CD14-positive monocyte (primary cell): ENCODE measurements at regions not wholly inside any gene's neighbourhood (a gene's known extent, or its start where the extent isn't known, plus 50 kb on each side); places are given as distances from the start of the nearest gene placed in this dataset.

Source experiments
- DNase-seq, 3 donors: peaks; one replicate each; pipeline ENCODE4 v3.0.0-alpha.2; 2011 to 2022
- H2AFZ ChIP-seq: 2 replicates; pipeline ENCODE4 v1.6.0; 2012; ENCODE audit warnings: mild to moderate bottlenecking, low read depth, low read length, inconsistent platforms; ENCODE audit not compliant: insufficient read depth, poor library complexity, severe bottlenecking
- H3K27ac ChIP-seq, 2 donors: 1 replicate in 1 of 2; 2 replicates in 1 of 2; pipeline ENCODE4 v1.5.1; 2012 to 2013; ENCODE audit warnings: low read length in 2 of 2, control low read depth in 1 of 2, inconsistent platforms in 1 of 2, low read depth in 1 of 2, mild to moderate bottlenecking in 1 of 2
- H3K27me3 ChIP-seq, 2 donors: one replicate each; pipeline versions ENCODE4 v1.6.0 to v1.6.1; 2011 to 2013; ENCODE audit warnings: low read length in 2 of 2; ENCODE audit not compliant: control insufficient read depth in 2 of 2, insufficient read depth in 2 of 2
- H3K36me3 ChIP-seq, 2 donors: replicated peaks in 1 of 2; 1 replicate in 1 of 2; 2 replicates in 1 of 2; pipeline versions ENCODE4 v1.5.1 to v1.6.1; 2012 to 2013; ENCODE audit warnings: low read length in 2 of 2, control low read depth in 1 of 2, inconsistent platforms in 1 of 2, mild to moderate bottlenecking in 1 of 2; ENCODE audit not compliant: insufficient read depth in 2 of 2, control insufficient read depth in 1 of 2
- H3K4me1 ChIP-seq, 2 donors: 1 replicate in 1 of 2; 2 replicates in 1 of 2; pipeline versions ENCODE4 v1.5.1 to v1.6.1; 2012 to 2013; ENCODE audit warnings: low read length in 2 of 2, control low read depth in 1 of 2, inconsistent platforms in 1 of 2, mild to moderate bottlenecking in 1 of 2, moderate library complexity in 1 of 2; ENCODE audit not compliant: insufficient read depth in 2 of 2, control insufficient read depth in 1 of 2
- H3K4me2 ChIP-seq: replicated peaks from 2 replicates; pipeline ENCODE3; 2012; ENCODE audit warnings: low read length, moderate library complexity, mild to moderate bottlenecking; ENCODE audit not compliant: poor library complexity, severe bottlenecking; ENCODE audit errors: extremely low read depth
- H3K4me3 ChIP-seq, 3 experiments: fragments of 200-600 bp in 1 of 3; sonication (generic) in 1 of 3; replicated peaks in 1 of 3; 1 replicate in 2 of 3; 2 replicates in 1 of 3; pipeline ENCODE4 v1.5.1; 2011 to 2013; ENCODE audit warnings: low read length in 3 of 3, mild to moderate bottlenecking in 3 of 3, control low read depth in 2 of 3, low read depth in 2 of 3, inconsistent platforms in 1 of 3, moderate library complexity in 1 of 3
- H3K79me2 ChIP-seq: 2 replicates; pipeline ENCODE4 v1.6.0; 2012; ENCODE audit warnings: mild to moderate bottlenecking, control low read depth, inconsistent platforms, low read length, moderate library complexity; ENCODE audit not compliant: insufficient read depth
- H3K9ac ChIP-seq: 2 replicates; pipeline ENCODE4 v1.6.0; 2017; ENCODE audit warnings: low read length, mild to moderate bottlenecking; ENCODE audit not compliant: insufficient read depth, poor library complexity, severe bottlenecking
- H3K9me3 ChIP-seq, 2 donors: replicated peaks in 1 of 2; 1 replicate in 1 of 2; 2 replicates in 1 of 2; pipeline versions ENCODE4 v1.5.1 to v1.6.1; 2012 to 2013; ENCODE audit warnings: low read length in 2 of 2, control low read depth in 1 of 2; ENCODE audit not compliant: control insufficient read depth in 1 of 2, insufficient read depth in 1 of 2
- H4K20me1 ChIP-seq: 2 replicates; pipeline ENCODE4 v1.6.0; 2012; ENCODE audit warnings: mild to moderate bottlenecking, low read length, control low read depth, moderate library complexity; ENCODE audit not compliant: insufficient read depth
- H3K27ac Mint-ChIP-seq, 7 donors: one replicate each; pipeline ENCODE4 v1.8.0; 2020; ENCODE audit warnings: mild to moderate bottlenecking in 7 of 7, mixed read lengths in 7 of 7, moderate library complexity in 6 of 7, inconsistent platforms in 2 of 7
- H3K27me3 Mint-ChIP-seq, 3 donors: one replicate each; pipeline ENCODE4 v1.8.0; 2021 to 2022; ENCODE audit warnings: low read depth in 3 of 3, mild to moderate bottlenecking in 3 of 3, mixed read lengths in 3 of 3, moderate library complexity in 3 of 3, inconsistent platforms in 1 of 3
- H3K36me3 Mint-ChIP-seq, 2 donors: one replicate each; pipeline ENCODE4 v1.8.0; 2020; ENCODE audit warnings: mixed read lengths in 2 of 2, inconsistent platforms in 1 of 2, mild to moderate bottlenecking in 1 of 2
- H3K4me1 Mint-ChIP-seq: one replicate; pipeline ENCODE4 v1.8.0; 2020; ENCODE audit warnings: mild to moderate bottlenecking, mixed read lengths
- H3K4me3 Mint-ChIP-seq, 2 donors: one replicate each; pipeline ENCODE4 v1.8.0; 2020; ENCODE audit warnings: mild to moderate bottlenecking in 2 of 2, mixed read lengths in 2 of 2, moderate library complexity in 1 of 2
- H3K9me3 Mint-ChIP-seq, 7 donors: one replicate each; pipeline ENCODE4 v1.8.0; 2020 to 2022; ENCODE audit warnings: mixed read lengths in 7 of 7, mild to moderate bottlenecking in 6 of 7, moderate library complexity in 6 of 7, inconsistent platforms in 2 of 7
- WGBS: methylation state at CpG from one replicate; pipeline ENCODE4 v1.1.5; 2013; ENCODE audit warnings: missing lambda C conversion rate; ENCODE audit not compliant: insufficient coverage; 5-methylcytosine and 5-hydroxymethylcytosine counted together
- intact Hi-C, 2 donors: fragments of 100-400 bp; cut with micrococcal nuclease; formaldehyde crosslinking; loops; one replicate each; pipeline versions ENCODE4 v1.15.0 to v1.15.1; 2023
- TF ChIP-seq, protein P1 (sequence below): fragments of 200-600 bp; IDR thresholded peaks from one replicate; pipeline ENCODE4 v1.8.0; 2022; ENCODE audit warnings: antibody characterized with exemption, mild to moderate bottlenecking

DNA sequence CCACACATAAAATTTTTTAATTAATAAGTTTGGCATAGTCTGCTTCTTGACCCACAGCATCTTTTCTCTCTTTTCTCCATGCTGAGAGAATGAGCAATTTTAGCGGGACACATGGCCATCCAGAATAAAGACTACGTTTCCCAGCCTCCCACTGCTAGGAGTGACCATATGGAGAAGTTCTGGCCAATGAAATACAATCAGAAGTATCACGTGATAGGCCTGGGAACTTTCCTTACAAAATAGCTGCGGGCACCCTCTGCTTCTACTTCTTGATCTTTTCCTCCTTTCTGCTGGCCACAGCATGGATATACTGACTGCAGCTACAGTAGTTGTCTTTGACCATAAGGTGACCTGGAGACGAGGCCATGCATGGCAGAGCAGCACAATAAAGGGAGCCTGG, 348.0 kb downstream of the BCOR start:
- Mint-ChIP-seq H3K36me3 (no peaks in the 10 kb centered on the region), H3K4me3 (peak overlapping the region; percentile 50 to 59), H3K27me3 (peaks cover 0 to 3% (median 2%) of the 10 kb centered on the region in 3 donors), H3K4me1 (peaks cover 45% of the 10 kb centered on the region), H3K27ac (peak overlapping the region; percentile 83 to 97 (median 91)), H3K9me3 (peaks cover 0 to 3% (median 0%) of the 10 kb centered on the region in 7 donors)
- intact Hi-C loops: loop anchor here in 1 of 2 donors (10.0 kb wide), 1 partner anchor 425 kb away; no protein-coding TSS in a partner anchor
- no peaks in the 10 kb centered on the region for H3K9me3 ChIP-seq
- no peak overlapping the region for H3K9ac ChIP-seq
- H4K20me1 ChIP-seq: no peaks in the 10 kb centered on the region
- peak overlapping the region in 2 of 3 experiments; percentile 4 to 34 for H3K4me3 ChIP-seq
- peak overlapping the region; percentile 53 for H3K4me2 ChIP-seq
- H2AFZ ChIP-seq: no peak overlapping the region
- peaks cover 45 to 55% of the 10 kb centered on the region in 2 donors for H3K4me1 ChIP-seq
- peak; percentile 33 to 63 (median 59) for DNase-seq
- no peaks in the 10 kb centered on the region for H3K79me2 ChIP-seq
- H3K36me3 ChIP-seq: no peaks in the 10 kb centered on the region
- H3K27me3 ChIP-seq: no peaks in the 10 kb centered on the region
- WGBS: 6% methylated on average over 3 of the region's 5 CpGs
- H3K27ac ChIP-seq: peak overlapping the region; percentile 65 to 75
- TF ChIP-seq, protein P1, sequence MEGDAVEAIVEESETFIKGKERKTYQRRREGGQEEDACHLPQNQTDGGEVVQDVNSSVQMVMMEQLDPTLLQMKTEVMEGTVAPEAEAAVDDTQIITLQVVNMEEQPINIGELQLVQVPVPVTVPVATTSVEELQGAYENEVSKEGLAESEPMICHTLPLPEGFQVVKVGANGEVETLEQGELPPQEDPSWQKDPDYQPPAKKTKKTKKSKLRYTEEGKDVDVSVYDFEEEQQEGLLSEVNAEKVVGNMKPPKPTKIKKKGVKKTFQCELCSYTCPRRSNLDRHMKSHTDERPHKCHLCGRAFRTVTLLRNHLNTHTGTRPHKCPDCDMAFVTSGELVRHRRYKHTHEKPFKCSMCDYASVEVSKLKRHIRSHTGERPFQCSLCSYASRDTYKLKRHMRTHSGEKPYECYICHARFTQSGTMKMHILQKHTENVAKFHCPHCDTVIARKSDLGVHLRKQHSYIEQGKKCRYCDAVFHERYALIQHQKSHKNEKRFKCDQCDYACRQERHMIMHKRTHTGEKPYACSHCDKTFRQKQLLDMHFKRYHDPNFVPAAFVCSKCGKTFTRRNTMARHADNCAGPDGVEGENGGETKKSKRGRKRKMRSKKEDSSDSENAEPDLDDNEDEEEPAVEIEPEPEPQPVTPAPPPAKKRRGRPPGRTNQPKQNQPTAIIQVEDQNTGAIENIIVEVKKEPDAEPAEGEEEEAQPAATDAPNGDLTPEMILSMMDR: no peak

- H3K4me1 Mint-ChIP-seq: peaks cover 46% of the 10 kb centered on the region
- H3K9ac ChIP-seq: no peak overlapping the region
- peak overlapping the region; percentile 65 to 75 for H3K27ac ChIP-seq
- intact Hi-C loops: loop anchor here in 1 of 2 donors (10.0 kb wide), 1 partner anchor 424 kb away; no protein-coding TSS in a partner anchor
- H4K20me1 ChIP-seq: no peaks in the 10 kb centered on the region
- H3K36me3 ChIP-seq: no peaks in the 10 kb centered on the region
- TF ChIP-seq, protein P1: no peak
- peak; percentile 16 to 39 (median 32) for DNase-seq
- peak overlapping the region; percentile 50 to 59 for H3K4me3 Mint-ChIP-seq
- H3K9me3 Mint-ChIP-seq: peaks cover 0 to 3% (median 0%) of the 10 kb centered on the region in 7 donors
- H2AFZ ChIP-seq: no peak overlapping the region
- H3K4me3 ChIP-seq: peak overlapping the region in 2 of 3 experiments; percentile 4 to 34
- H3K36me3 Mint-ChIP-seq: no peaks in the 10 kb centered on the region
- no peaks in the 10 kb centered on the region for H3K27me3 ChIP-seq
- WGBS: no CpG with 5 or more reads among the region's 6 CpGs
- no peaks in the 10 kb centered on the region for H3K9me3 ChIP-seq
- H3K4me1 ChIP-seq: peaks cover 51 to 61% of the 10 kb centered on the region in 2 donors
- H3K27me3 Mint-ChIP-seq: peaks cover 0 to 3% (median 2%) of the 10 kb centered on the region in 3 donors
- no peaks in the 10 kb centered on the region for H3K79me2 ChIP-seq
- H3K4me2 ChIP-seq: peak overlapping the region; percentile 53
- H3K27ac Mint-ChIP-seq: peak overlapping the region; percentile 83 to 97 (median 91)
Observed at GRCh38 chrX:39750256-39750790, 347.4 kb downstream of the BCOR start.
